ENCODE measurements at regions not wholly inside any gene's neighbourhood (a gene's known extent, or its start where the extent isn't known, plus 50 kb on each side); places are given as distances from the start of the nearest gene placed in this dataset.

- intact Hi-C loops (cut with micrococcal nuclease): no loop called here
- Histone ChIP-seq H3K79me2 (ENCODE audit: insufficient read depth, low read length) (no peaks in the 10 kb centered on the region), H4K20me1 (ENCODE audit: insufficient read depth) (no peaks in the 10 kb centered on the region), H3K9me2 (ENCODE audit: insufficient read depth) (no peaks in the 10 kb centered on the region), H3K27ac (ENCODE audit: low read depth, low read length) (no peak overlapping the region), H3K27me3 (ENCODE audit: insufficient read depth, low read length) (no peaks in the 10 kb centered on the region), H3K9ac (ENCODE audit: low read length) (no peak overlapping the region), H3K4me3 (replicated peaks in 1 of 2; ENCODE audit: low read depth in 1 of 2, low read length in 2 of 2) (no peak overlapping the region), H3K9me3 (ENCODE audit: control insufficient read depth in 1 of 2, insufficient read depth in 1 of 2, low read depth in 1 of 2, low read length in 2 of 2) (no peaks in the 10 kb centered on the region), H3K4me2 (ENCODE audit: low read length) (no peak overlapping the region), H3K4me1 (ENCODE audit: control insufficient read depth in 1 of 2, insufficient read depth in 2 of 2, low read length in 2 of 2) (no peaks in the 10 kb centered on the region), H3K36me3 (ENCODE audit: control insufficient read depth in 1 of 2, insufficient read depth in 2 of 2, low read length in 2 of 2) (no peaks in the 10 kb centered on the region), H2AFZ (ENCODE audit: low read depth, low read length, poor library complexity, severe bottlenecking) (no peak overlapping the region)
- no TSS peak for BruUV-seq (replicated peaks)
- ChIA-PET CTCF (no interaction called here), RAD21 (ENCODE audit: low non-redundant PET in 1 of 2, low total read pairs in 2 of 2, uncharacterized antibody in 2 of 2, unreplicated experiment in 2 of 2) (no interaction called here), POLR2A (no interaction called here)
- ATAC-seq (no peak), DNase-seq (ENCODE audit: low read depth, low spot score) (no peak)
- TF ChIP-seq MAX (IDR thresholded peaks at IDR 0.05): no peak
- no peak for TF ChIP-seq ZFX (IDR thresholded peaks at IDR 0.05)
- no peak for TF ChIP-seq REST (IDR thresholded peaks at IDR 0.05; ENCODE audit: low read depth)
- TF ChIP-seq CTCF (IDR thresholded peaks at IDR 0.05 in 2 of 3, conservative IDR thresholded peaks at IDR 0.05 in 1 of 3; ENCODE audit: borderline replicate concordance in 1 of 3, insufficient read depth in 1 of 3, low read depth in 2 of 3, low read length in 2 of 3): no peak
- TF ChIP-seq TCF7L2 (IDR thresholded peaks at IDR 0.05; ENCODE audit: borderline replicate concordance, extremely low read depth, insufficient read depth, insufficient read length): no peak
- no peak for TF ChIP-seq EZH2phosphoT487 (IDR thresholded peaks at IDR 0.05; ENCODE audit: borderline replicate concordance)
- no peak for TF ChIP-seq FOSL1 (IDR thresholded peaks at IDR 0.05; ENCODE audit: low read depth)
- TF ChIP-seq RAD21 (IDR thresholded peaks at IDR 0.05; ENCODE audit: low read depth): no peak
- TF ChIP-seq EGR1 (IDR thresholded peaks at IDR 0.05; ENCODE audit: low read depth): no peak
- no peak for TF ChIP-seq SIN3A (IDR thresholded peaks at IDR 0.05; ENCODE audit: low read depth)
- TF ChIP-seq SP1 (IDR thresholded peaks at IDR 0.05; ENCODE audit: low read depth): no peak
- TF ChIP-seq POLR2AphosphoS5 (IDR thresholded peaks at IDR 0.05; ENCODE audit: low read depth, low read length): no peak
- no peak for TF ChIP-seq EZH2 (IDR thresholded peaks at IDR 0.05)
These were observed 1016.2 kb upstream of the PCDH20 start for GRCh38 chr13:62431852-62432251.

Data from HCT116 (cell line).